Right lobe of liver (tissue), 6 donors: ENCODE measurements at regions not wholly inside any gene's neighbourhood (a gene's known extent, or its start where the extent isn't known, plus 50 kb on each side); places are given as distances from the start of the nearest gene placed in this dataset.
A peak's percentile ranks its signal among the peaks of the same experiment; 100 is the strongest.
"Not testable (repeated sequence)": the region's sequence is repeated elsewhere in the genome, so short reads cannot be mapped to it uniquely, and the experiment has no call there.

ENCODE experiments used
- ATAC-seq, 4 donors: fragments of 200-7000 bp; cut with Tn5 transposase; one replicate each; pipeline ENCODE4 v1.9.1; 2020; ENCODE audit warnings: mild to moderate bottlenecking in 4 of 4, moderate library complexity in 4 of 4
- DNase-seq, 3 donors: peaks; one replicate each; pipeline ENCODE4 v3.0.0-alpha.2; 2020
- H3K27ac ChIP-seq, 3 donors: fragments of 200-600 bp; one replicate each; pipeline ENCODE4 v1.8.0; 2022
- H3K27me3 ChIP-seq, 2 donors: fragments of 200-600 bp; one replicate each; pipeline ENCODE4 v1.8.0; 2022
- H3K36me3 ChIP-seq, 4 donors: fragments of 200-600 bp; sonication (generic) in 1 of 4; one replicate each; pipeline versions ENCODE4 v1.5.1 to v1.8.0; 2017 to 2022; ENCODE audit warnings: control low read depth in 1 of 4
- H3K4me1 ChIP-seq, 4 donors: fragments of 200-600 bp; sonication (generic) in 1 of 4; one replicate each; pipeline versions ENCODE4 v1.5.1 to v1.8.0; 2017 to 2022; ENCODE audit warnings: control low read depth in 1 of 4
- H3K4me3 ChIP-seq, 3 donors: fragments of 200-600 bp; one replicate each; pipeline ENCODE4 v1.8.0; 2022
- H3K9me3 ChIP-seq, 4 donors: fragments of 200-600 bp; sonication (generic) in 1 of 4; one replicate each; pipeline versions ENCODE4 v1.5.1 to v1.8.0; 2017 to 2022; ENCODE audit warnings: control low read depth in 1 of 4
- POLR2A ChIP-seq: fragments of 450-650 bp; IDR thresholded peaks from one replicate; pipeline ENCODE4 v1.6.1; 2017; ENCODE audit warnings: antibody characterized with exemption, mild to moderate bottlenecking
- WGBS: methylation state at CpG from one replicate; pipeline ENCODE4 v1.1.6; 2018; ENCODE audit warnings: low coverage, low lambda C conversion rate; ENCODE audit not compliant: insufficient coverage; ENCODE audit errors: missing lambda C conversion rate; 5-methylcytosine and 5-hydroxymethylcytosine counted together
- intact Hi-C, 2 donors: fragments of 100-400 bp; cut with DNase I; formaldehyde crosslinking; loops; one replicate each; pipeline versions ENCODE4 v1.11.2 to v1.14.1; 2022
- TF ChIP-seq, protein P1 (sequence below), 4 donors: fragments of 200-600 bp in 3 of 4; fragments of 450-650 bp in 1 of 4; IDR thresholded peaks; one replicate each; pipeline versions ENCODE4 v1.5.1 to v1.8.0; 2016 to 2022; ENCODE audit warnings: antibody characterized with exemption in 4 of 4, mild to moderate bottlenecking in 2 of 4
- donor health status: DM: no; HTN: yes; CAD: no.
- donor health status: DM: no; HTN: no; CAD: no.
- donor health status: DM: no; HTN: no; CAD: no.
- donor health status: DM: no; HTN: yes; CAD: no.
- donor health status: DM: no; HTN: yes; CAD: no.

GRCh38 chr10:46098386-46098785 is 52.3 kb upstream of the MSMB start:
- Histone ChIP-seq H3K4me3 (no peak overlapping the region), H3K9me3 (no peaks in the 10 kb centered on the region), H3K4me1 (no peaks in the 10 kb centered on the region), H3K27ac (no peak overlapping the region), H3K36me3 (no peaks in the 10 kb centered on the region), H3K27me3 (no peaks in the 10 kb centered on the region)
- 94% methylated on average over 2 of the region's 7 CpGs for WGBS
- no peak for DNase-seq
- no peak for ATAC-seq
- no peak for TF ChIP-seq POLR2A
- TF ChIP-seq, protein P1, sequence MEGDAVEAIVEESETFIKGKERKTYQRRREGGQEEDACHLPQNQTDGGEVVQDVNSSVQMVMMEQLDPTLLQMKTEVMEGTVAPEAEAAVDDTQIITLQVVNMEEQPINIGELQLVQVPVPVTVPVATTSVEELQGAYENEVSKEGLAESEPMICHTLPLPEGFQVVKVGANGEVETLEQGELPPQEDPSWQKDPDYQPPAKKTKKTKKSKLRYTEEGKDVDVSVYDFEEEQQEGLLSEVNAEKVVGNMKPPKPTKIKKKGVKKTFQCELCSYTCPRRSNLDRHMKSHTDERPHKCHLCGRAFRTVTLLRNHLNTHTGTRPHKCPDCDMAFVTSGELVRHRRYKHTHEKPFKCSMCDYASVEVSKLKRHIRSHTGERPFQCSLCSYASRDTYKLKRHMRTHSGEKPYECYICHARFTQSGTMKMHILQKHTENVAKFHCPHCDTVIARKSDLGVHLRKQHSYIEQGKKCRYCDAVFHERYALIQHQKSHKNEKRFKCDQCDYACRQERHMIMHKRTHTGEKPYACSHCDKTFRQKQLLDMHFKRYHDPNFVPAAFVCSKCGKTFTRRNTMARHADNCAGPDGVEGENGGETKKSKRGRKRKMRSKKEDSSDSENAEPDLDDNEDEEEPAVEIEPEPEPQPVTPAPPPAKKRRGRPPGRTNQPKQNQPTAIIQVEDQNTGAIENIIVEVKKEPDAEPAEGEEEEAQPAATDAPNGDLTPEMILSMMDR (IDR thresholded peaks at IDR 0.05) = no peak
- intact Hi-C loops = no loop called here

GRCh38 chr10:46098925-46099324 is 52.9 kb upstream of the MSMB start:
- DNase-seq, intact Hi-C loops, ATAC-seq, H3K4me3 ChIP-seq, H3K36me3 ChIP-seq, H3K4me1 ChIP-seq, H3K27ac ChIP-seq, H3K27me3 ChIP-seq, H3K9me3 ChIP-seq: not testable (repeated sequence)
- 88% methylated on average over 3 of the region's 4 CpGs for WGBS

DNA sequence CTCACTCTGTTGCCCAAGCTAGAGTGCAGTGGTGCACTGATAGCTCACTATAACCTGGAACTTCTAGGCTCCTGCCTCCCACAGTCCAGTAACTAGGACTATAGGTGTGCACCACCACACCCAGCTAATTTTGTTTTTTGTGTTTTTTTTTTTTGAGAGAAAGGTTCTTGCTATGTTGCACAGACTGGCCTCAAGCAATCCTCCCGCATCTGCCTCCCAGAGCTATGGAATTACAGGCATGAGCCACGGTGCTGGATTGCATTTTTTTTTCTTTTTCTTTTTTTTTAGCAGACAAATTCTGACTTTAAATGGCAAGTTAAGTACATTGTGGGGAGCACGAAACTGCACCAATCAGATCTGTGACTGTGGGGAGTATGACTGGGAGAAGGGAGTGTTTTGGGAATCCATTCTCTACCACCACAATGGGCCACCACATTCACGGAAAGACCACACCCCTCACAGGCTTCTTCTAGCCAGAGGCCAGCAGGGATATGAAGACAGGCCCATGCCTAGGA is 58.1 kb upstream of the MSMB start:
- TF ChIP-seq, protein P1 (IDR thresholded peaks at IDR 0.05) = no peak
- no peak for TF ChIP-seq POLR2A
- no peak overlapping the region for H3K27ac ChIP-seq
- 63% methylated on average over 3 of the region's 4 CpGs for WGBS
- H3K9me3 ChIP-seq = no peaks in the 10 kb centered on the region
- H3K4me3 ChIP-seq = no peak overlapping the region
- no peaks in the 10 kb centered on the region for H3K36me3 ChIP-seq
- intact Hi-C loops = no loop called here
- H3K4me1 ChIP-seq = peaks cover 0 to 6% (median 0%) of the 10 kb centered on the region in 4 donors
- no peak for DNase-seq
- ATAC-seq = no peak
- H3K27me3 ChIP-seq = no peaks in the 10 kb centered on the region

DNA sequence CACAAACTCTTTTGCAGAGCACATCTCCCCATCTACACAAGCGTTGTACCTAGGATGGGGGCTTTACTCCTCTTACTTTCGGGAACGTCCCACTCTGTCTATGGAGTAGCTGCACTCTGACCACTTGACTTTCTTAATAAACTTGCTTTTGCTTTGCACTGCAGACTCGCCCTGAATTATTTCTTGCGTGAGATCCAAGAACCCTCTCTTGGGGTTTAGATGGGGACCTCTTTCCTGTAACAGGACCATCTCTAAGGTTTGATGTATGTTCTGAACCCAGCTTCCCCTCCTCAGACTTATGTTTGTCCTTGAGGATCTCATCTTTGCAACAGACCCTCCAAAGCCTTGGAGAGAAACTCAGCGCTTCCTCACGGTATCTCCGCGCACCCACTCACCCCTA is 59.3 kb upstream of the MSMB start:
- H3K9me3 ChIP-seq, H3K27me3 ChIP-seq, DNase-seq, H3K4me3 ChIP-seq, ATAC-seq, H3K36me3 ChIP-seq, H3K4me1 ChIP-seq, H3K27ac ChIP-seq, intact Hi-C loops: not testable (repeated sequence)
- 75% methylated on average over 9 of the region's 9 CpGs for WGBS

DNA sequence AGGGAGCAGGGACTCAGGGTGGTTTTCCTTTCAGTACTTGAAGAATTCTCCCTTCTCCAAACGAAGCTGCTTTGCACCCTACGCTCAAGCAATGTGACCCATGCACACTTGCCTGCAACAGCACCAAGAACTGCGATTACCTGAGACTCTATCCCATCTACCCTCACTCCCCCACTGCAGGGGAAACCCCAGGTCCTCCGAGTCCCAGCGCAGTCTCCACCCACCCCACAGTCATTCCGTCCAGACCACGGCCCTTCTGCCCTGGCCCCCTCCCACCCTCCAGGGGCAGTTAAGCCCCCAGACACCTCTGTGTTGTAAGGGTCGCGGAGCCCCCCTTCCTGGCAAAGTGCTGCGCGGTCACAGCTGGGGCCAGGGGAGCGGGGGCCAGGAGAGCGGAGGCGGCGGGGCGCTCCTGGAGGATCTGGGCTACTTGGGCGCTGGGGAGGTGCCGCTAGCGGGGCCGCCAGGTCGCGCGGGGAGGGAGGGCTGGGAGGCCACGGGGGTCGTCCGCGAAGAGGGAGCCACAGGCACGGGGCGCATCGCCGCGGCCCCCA is 59.9 kb upstream of the MSMB start:
- H3K27me3 ChIP-seq, H3K9me3 ChIP-seq, intact Hi-C loops, H3K4me1 ChIP-seq, H3K36me3 ChIP-seq, H3K27ac ChIP-seq, DNase-seq: not testable (repeated sequence)
- peak; percentile 8 to 31 (median 30) for ATAC-seq
- 10% methylated on average over 2 of the region's 32 CpGs for WGBS
- peak overlapping the region; percentile 49 to 59 (median 50) for H3K4me3 ChIP-seq

DNA sequence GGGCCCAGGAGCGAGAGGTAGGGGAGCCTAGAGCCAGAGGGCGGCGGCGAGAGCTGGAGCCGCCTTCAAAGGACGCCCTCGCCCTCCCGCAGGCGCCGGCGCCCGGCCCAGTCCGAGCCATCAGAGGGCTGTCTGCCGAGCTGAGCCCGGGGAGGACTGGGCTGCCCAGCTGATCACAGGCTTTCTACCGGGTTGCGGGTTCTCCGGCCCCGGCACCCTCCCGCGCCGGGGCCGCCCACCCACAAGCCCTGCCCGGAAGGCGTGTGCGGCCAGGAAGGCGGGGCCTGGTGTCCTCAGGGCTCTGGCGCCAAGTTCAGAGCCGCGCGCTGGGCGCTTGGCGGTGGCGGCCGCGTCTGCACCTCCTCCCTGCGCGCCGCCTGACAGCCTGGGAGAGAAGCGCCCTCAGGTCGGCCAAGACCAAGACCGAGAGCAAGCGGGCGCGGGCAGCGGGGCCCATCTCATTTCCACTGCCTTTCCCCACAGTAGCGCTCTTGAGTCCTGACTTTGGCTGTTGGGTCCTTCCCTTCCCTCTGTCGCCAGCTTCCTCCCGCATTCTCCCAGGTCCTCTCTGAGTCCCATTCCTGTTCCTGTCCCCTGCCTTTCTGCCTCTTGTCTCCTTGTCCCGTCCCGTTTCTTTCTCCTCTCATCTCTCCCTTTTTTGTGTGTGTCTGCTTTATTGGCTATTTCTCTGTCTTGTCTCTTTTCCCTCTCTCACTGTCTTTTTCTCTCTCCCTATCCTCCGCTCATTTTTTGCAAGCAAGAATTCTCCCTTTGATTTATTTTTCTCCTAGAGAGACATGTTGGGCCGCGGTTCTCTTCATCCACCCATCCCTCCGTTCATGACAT is 60.6 kb upstream of the MSMB start:
- DNase-seq = peak; percentile 80 to 86 (median 85)
- 12% methylated on average over 15 of the region's 55 CpGs for WGBS
- TF ChIP-seq, protein P1 (IDR thresholded peaks at IDR 0.05) = peak in 2 of 4 donors; percentile 7 to 28
- no peak for TF ChIP-seq POLR2A
- ATAC-seq = peak; percentile 98 to 100 (median 98)
- no peak overlapping the region for H3K27ac ChIP-seq
- peak overlapping the region; percentile 49 to 59 (median 50) for H3K4me3 ChIP-seq
- peaks cover 0 to 6% (median 0%) of the 10 kb centered on the region in 4 donors for H3K4me1 ChIP-seq
- no peaks in the 10 kb centered on the region for H3K36me3 ChIP-seq
- no peaks in the 10 kb centered on the region for H3K27me3 ChIP-seq
- intact Hi-C loops = no loop called here
- no peaks in the 10 kb centered on the region for H3K9me3 ChIP-seq

- H3K4me1 ChIP-seq, DNase-seq, H3K9me3 ChIP-seq, ATAC-seq, H3K27me3 ChIP-seq, intact Hi-C loops, H3K4me3 ChIP-seq, H3K27ac ChIP-seq, H3K36me3 ChIP-seq: not testable (repeated sequence)
- WGBS = no CpG with 5 or more reads among the region's 5 CpGs
Observed at GRCh38 chr10:46108158-46108499, 62.1 kb upstream of the MSMB start.

DNA sequence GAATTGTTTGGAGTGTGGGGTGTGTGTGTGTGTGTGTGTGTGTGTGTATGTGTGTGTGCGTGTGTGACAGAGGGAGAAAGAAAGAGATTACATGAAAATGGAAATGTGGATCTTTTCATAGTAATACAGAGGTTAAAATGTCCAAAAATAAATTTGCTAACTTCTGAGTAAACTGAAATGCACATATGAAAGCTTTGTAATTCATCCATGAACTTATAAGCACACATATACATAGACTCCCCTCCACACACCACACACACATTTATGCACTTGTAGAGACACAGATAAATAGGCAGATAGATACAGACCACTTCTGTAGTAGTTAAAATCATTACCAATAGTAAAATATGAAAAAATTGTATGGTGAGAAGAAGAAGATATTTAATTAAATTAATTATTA is 108.2 kb upstream of the MSMB start:
- WGBS = no CpG with 5 or more reads among the region's 1 CpG
- H3K4me3 ChIP-seq, H3K27ac ChIP-seq, H3K4me1 ChIP-seq, intact Hi-C loops, ATAC-seq, DNase-seq, H3K36me3 ChIP-seq, H3K9me3 ChIP-seq, H3K27me3 ChIP-seq: not testable (repeated sequence)
